Bronchial epithelial cell (primary cell): ENCODE measurements at regions not wholly inside any gene's neighbourhood (a gene's known extent, or its start where the extent isn't known, plus 50 kb on each side); places are given as distances from the start of the nearest gene placed in this dataset.
"Not testable (repeated sequence)": the region's sequence is repeated elsewhere in the genome, so short reads cannot be mapped to it uniquely, and the experiment has no call there.

Experiments
- DNase-seq: peaks from one replicate; pipeline ENCODE4 v3.0.0-alpha.2; 2010; ENCODE audit warnings: low read depth
- FAIRE-seq: peaks from 2 replicates; lab custom pipeline; 2011; peaks lifted over from hg19 to GRCh38; lab: Jason Lieb, UNC
- H3K27me3 ChIP-seq: 2 replicates; pipeline ENCODE4 v1.5.1; 2011; ENCODE audit warnings: low read length; ENCODE audit not compliant: control insufficient read depth, insufficient read depth
- H3K36me3 ChIP-seq: 2 replicates; pipeline ENCODE4 v1.5.1; 2011; ENCODE audit warnings: low read length; ENCODE audit not compliant: control insufficient read depth, insufficient read depth
- H3K4me3 ChIP-seq: 2 replicates; pipeline ENCODE4 v1.5.1; 2011; ENCODE audit warnings: mild to moderate bottlenecking, low read depth, low read length, control low read depth
- TF ChIP-seq, protein P1 (sequence below): IDR thresholded peaks from 2 replicates; pipeline ENCODE4 v1.5.1; 2011; ENCODE audit warnings: mild to moderate bottlenecking, moderate library complexity, low read length, control low read depth, inconsistent platforms; ENCODE audit not compliant: insufficient read depth, severe bottlenecking

DNA sequence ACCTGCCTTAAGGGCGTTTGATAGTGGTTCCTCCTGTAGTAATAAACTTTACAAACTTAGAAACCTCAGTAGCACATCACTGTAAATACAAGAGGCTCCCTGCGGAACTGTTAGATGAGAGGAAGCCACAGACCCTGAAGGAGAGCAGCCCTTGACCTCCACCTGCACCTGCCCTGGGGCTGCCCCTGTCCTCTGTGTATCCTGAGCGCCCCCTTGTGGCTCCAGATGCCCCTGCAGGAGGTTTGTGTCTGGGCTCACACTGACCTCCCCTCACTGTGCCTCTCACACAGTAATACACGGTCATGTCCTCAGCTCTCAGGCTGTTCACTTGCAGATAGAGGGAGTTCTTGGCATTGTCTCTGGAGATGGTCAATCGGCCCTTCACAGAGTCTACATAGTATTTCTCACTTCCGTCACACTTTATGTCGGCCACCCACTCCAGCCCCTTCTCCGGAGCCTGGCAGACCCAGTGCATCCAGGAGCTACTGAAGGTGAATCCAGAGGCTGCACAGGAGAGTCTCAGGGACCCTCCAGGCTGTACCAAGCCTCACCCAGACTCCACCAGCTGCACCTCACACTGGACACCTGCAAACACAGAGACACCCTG lies 1059.8 kb downstream of the TMEM121 start:
- Histone ChIP-seq H3K27me3 (no peaks in the 10 kb centered on the region), H3K36me3 (no peaks in the 10 kb centered on the region), H3K4me3 (no peak overlapping the region)
- TF ChIP-seq, protein P1, sequence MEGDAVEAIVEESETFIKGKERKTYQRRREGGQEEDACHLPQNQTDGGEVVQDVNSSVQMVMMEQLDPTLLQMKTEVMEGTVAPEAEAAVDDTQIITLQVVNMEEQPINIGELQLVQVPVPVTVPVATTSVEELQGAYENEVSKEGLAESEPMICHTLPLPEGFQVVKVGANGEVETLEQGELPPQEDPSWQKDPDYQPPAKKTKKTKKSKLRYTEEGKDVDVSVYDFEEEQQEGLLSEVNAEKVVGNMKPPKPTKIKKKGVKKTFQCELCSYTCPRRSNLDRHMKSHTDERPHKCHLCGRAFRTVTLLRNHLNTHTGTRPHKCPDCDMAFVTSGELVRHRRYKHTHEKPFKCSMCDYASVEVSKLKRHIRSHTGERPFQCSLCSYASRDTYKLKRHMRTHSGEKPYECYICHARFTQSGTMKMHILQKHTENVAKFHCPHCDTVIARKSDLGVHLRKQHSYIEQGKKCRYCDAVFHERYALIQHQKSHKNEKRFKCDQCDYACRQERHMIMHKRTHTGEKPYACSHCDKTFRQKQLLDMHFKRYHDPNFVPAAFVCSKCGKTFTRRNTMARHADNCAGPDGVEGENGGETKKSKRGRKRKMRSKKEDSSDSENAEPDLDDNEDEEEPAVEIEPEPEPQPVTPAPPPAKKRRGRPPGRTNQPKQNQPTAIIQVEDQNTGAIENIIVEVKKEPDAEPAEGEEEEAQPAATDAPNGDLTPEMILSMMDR: no peak
- no peak for FAIRE-seq
- no peak for DNase-seq

DNA sequence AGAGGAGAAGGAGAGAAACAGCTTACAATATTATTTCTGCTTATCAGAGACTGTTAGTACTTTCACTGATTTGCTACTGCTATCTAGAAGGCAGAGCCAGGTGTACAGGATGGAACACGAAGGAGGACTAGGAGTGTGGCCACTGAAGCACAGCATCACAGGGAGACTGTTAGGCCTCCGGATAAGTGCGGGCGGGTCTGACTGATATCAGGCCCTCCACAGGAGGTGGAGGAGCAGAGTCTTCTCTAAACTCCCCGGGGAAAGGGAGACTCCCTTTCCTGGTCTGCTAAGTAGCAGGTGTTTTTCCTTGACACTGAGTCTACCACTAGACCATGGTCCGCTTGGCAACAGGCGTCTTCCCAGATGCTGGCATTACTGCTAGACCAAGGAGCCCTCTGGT lies 1065.2 kb downstream of the TMEM121 start:
- FAIRE-seq, H3K4me3 ChIP-seq, H3K27me3 ChIP-seq, H3K36me3 ChIP-seq, DNase-seq: not testable (repeated sequence)

DNA sequence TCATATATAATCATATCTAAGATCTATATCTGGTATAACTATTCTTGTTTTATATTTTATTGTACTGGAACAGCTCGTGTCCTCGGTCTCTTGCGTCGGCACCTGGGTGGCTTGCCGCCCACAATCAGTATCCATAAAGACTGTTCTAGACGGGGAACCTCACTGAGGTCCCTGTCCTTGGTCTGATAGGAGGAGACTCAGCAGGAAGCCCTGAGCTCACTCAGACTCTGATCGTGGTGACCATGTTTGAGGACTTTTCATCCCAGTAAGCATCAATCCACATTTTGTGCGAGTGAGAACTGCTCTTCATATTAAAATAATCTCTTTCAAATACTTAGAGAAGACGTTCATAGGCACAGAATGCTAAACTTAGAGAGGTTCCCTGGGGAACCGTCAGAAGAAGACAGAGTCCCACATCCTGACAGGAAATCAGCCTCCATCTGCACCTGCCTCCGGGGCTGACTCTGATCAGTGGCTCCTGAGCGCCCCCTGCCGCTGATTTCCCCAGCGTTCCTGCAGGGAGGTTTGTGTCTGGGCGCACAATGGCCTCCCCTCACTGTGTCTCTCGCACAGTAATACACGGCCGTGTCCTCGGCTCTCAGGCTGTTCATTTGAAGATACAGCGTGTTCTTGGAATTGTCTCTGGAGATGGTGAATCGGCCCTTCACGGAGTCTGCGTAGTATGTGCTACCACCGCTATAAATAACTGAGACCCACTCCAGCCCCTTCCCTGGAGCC lies 1065.9 kb downstream of the TMEM121 start:
- DNase-seq, H3K4me3 ChIP-seq, H3K27me3 ChIP-seq, FAIRE-seq, H3K36me3 ChIP-seq: not testable (repeated sequence)

DNA sequence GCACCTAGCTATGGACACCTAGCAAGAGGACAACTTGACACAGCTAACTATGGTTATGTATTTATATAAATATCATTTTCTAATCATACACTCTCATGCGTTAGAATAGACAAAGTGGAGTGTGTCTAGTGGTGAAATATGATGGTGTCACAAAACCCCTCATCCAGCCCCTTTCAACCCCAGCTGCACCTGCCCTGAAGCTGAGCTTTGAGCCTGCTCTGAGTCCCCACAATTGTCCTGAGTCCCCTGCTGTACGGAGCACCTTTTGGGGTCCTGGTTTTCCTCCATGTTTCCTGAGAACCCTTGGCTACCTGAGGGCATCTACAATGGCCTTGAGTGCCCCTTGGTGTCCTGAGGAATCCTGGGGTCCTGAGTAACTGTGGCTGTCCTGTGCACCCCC lies 1072.8 kb downstream of the TMEM121 start:
- TF ChIP-seq, protein P1: no peak
- Histone ChIP-seq H3K27me3 (no peaks in the 10 kb centered on the region), H3K4me3 (no peak overlapping the region), H3K36me3 (no peaks in the 10 kb centered on the region)
- FAIRE-seq: no peak
- no peak for DNase-seq

DNA sequence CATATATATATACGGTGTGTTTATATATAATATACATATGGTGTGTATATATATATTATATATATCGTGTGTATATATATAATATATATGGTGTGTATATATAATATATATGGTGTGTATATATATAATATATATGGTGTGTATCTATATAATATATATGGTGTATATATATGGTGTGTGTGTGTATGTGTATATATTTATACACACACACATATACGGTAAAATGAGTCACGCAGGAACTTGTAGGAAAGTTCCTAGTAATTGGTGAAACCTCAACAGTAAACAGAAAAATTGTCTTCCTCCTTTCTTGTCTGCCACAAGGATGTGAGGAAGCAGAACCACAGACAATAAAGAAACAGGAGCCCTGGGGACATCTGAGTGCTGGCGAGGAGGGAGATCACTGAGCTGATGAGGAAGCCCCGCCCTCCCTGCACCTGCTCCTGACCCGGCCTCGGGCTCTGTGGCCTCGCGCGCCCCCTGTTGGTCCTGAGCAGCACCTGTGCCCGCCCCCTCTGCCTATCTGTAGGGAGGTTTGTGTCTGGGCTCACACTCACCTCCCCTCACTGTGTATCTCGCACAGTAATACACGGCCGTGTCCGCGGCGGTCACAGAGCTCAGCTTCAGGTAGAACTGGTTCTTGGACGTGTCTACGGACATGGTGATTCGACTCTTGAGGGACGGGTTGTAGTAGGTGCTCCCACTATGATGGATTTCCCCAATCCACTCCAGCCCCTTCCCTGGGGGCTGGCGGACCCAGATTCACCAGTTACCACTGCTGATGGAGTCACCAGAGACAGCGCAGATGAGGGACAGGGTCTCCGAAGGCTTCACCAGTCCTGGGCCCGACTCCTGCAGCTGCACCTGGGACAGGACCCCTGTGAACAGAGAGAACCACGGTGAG lies 1079.4 kb downstream of the TMEM121 start:
- Histone ChIP-seq H3K27me3 (no peaks in the 10 kb centered on the region), H3K36me3 (no peaks in the 10 kb centered on the region), H3K4me3 (no peak overlapping the region)
- no peak for FAIRE-seq
- no peak for DNase-seq
- TF ChIP-seq, protein P1: no peak

DNA sequence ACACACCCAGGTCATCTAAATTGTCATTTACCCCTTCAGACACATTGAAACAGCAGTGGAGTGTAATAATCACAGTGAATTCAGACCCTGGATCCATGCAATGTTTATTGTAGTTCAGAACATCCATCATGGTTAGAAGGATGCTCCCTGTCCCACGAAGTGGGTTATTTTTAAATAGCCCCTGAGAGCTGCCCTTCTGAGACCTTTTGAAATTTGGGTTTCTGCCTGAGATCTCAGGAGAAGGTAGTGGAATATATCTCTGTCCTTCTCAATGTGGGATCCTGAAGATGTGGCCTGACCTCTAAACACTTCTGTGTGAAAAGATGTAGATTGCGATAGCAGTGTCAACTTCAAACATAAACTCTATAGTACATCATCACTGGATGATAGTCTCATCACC lies 1080.6 kb downstream of the TMEM121 start:
- TF ChIP-seq, protein P1: no peak
- Histone ChIP-seq H3K4me3 (no peak overlapping the region), H3K36me3 (no peaks in the 10 kb centered on the region), H3K27me3 (no peaks in the 10 kb centered on the region)
- FAIRE-seq (no peak), DNase-seq (no peak)
